Lung (tissue), 11 donors: ENCODE measurements at regions not wholly inside any gene's neighbourhood (a gene's known extent, or its start where the extent isn't known, plus 50 kb on each side); places are given as distances from the start of the nearest gene placed in this dataset.

Experiments
- ATAC-seq: fragments of 200-7000 bp; cut with Tn5 transposase; one replicate; pipeline ENCODE4 v1.9.1; 2020; ENCODE audit warnings: moderate number of reproducible peaks; ENCODE audit not compliant: insufficient read depth, low FRiP score
- DNase-seq, 3 donors: peaks; one replicate each; pipeline ENCODE4 v3.0.0-alpha.2; 2013 to 2017
- H3K27ac ChIP-seq, 2 donors: one replicate each; pipeline ENCODE4 v1.5.1; 2013; ENCODE audit warnings: mild to moderate bottlenecking in 2 of 2, moderate library complexity in 2 of 2, control low read depth in 1 of 2, inconsistent platforms in 1 of 2, low read depth in 1 of 2, low read length in 1 of 2
- H3K27me3 ChIP-seq, 3 donors: one replicate each; pipeline ENCODE4 v1.5.1; 2013; ENCODE audit warnings: low read length in 2 of 3; ENCODE audit not compliant: control insufficient read depth in 3 of 3, insufficient read depth in 3 of 3
- H3K36me3 ChIP-seq, 4 donors: one replicate each; pipeline ENCODE4 v1.5.1; 2013; ENCODE audit warnings: low read length in 4 of 4, mild to moderate bottlenecking in 1 of 4, moderate library complexity in 1 of 4; ENCODE audit not compliant: control insufficient read depth in 4 of 4, insufficient read depth in 4 of 4
- H3K4me1 ChIP-seq, 5 donors: one replicate each; pipeline ENCODE4 v1.5.1; 2013; ENCODE audit warnings: low read length in 5 of 5, mild to moderate bottlenecking in 2 of 5, moderate library complexity in 1 of 5; ENCODE audit not compliant: control insufficient read depth in 5 of 5, insufficient read depth in 5 of 5
- H3K4me3 ChIP-seq: one replicate; pipeline ENCODE4 v1.5.1; 2013; ENCODE audit warnings: mild to moderate bottlenecking, control low read depth, moderate library complexity
- H3K9ac ChIP-seq, 2 donors: one replicate each; pipeline ENCODE4 v1.5.1; 2013; ENCODE audit warnings: low read length in 2 of 2, control low read depth in 1 of 2; ENCODE audit not compliant: insufficient read depth in 1 of 2
- H3K9me3 ChIP-seq, 4 donors: one replicate each; pipeline ENCODE4 v1.5.1; 2013; ENCODE audit warnings: low read length in 3 of 4, mild to moderate bottlenecking in 1 of 4, moderate library complexity in 1 of 4; ENCODE audit not compliant: control insufficient read depth in 4 of 4, insufficient read depth in 3 of 4
- CTCF ChIP-seq: IDR thresholded peaks from 2 replicates; pipeline ENCODE4 v1.5.1; 2012; ENCODE audit warnings: mild to moderate bottlenecking; ENCODE audit errors: control extremely low read depth, extremely low read depth
- WGBS, 2 donors: extraction: QIAGEN DNeasy Blood & Tissue Kit; methylation state at CpG; one replicate each; pipeline ENCODE4 v1.1.7; 2013; 5-methylcytosine and 5-hydroxymethylcytosine counted together
- donor health status: control.
- donor health status: control.
- donor health status: Bipolar disorder and iron deficiency.
- donor health status: healthy.
- donor health status: DM: yes; HTN: yes; CAD: no.

DNA sequence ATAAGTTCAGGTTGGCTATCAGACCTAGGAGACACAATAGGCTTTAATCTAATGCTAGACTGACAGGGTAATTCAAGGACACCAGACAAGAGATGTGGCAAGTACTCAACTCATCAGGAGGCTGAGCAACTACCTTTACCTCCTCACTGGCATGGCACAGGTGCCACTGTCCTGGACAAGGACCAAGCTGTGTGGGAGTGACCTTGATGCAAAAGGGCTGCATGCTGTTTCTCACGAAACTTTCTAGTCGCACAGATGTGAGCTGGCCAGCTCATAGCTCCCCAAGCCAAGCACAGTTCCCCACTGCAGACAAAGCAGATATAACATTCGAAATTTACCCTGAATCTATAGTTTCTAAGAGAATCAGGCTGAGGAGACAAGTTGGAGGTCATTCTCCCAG lies 207.6 kb upstream of the GHITM start:
- no peak for ATAC-seq
- WGBS, 2 donors: 81% methylated on average over 3 of the region's 3 CpGs
- no peak for TF ChIP-seq CTCF

DNA sequence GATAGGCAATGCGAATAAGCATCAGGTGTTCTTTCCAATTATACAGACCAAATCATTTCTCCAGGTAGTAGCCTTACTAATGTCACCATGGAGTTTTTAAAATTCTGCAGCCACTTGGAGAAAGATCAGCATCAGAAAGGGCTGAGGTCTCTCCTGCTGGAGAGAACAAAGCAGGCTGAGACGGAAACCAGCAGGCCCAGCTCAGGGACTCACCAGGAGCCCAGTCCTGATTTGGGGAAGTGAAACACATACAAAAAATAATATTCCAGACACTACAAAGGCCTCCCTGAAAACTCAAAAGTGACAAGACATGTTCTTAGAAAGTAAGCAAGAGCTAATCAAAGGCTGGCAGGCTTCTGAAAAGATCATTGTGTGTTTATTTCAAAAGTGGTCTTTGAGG lies 207.1 kb upstream of the GHITM start:
- no peaks in the 10 kb centered on the region for H3K9me3 ChIP-seq
- no peaks in the 10 kb centered on the region for H3K36me3 ChIP-seq
- H3K27me3 ChIP-seq: no peaks in the 10 kb centered on the region
- H3K4me3 ChIP-seq: no peak overlapping the region
- 86 to 95% methylated on average over 2 of the region's 2 CpGs for WGBS, 2 donors
- no peak overlapping the region for H3K27ac ChIP-seq
- TF ChIP-seq CTCF: no peak
- peaks cover 0 to 16% (median under 1%) of the 10 kb centered on the region in 5 donors for H3K4me1 ChIP-seq
- no peak overlapping the region for H3K9ac ChIP-seq
- no peak for DNase-seq
- no peak for ATAC-seq

More for the DNA sequence above, 207.6 kb upstream of the GHITM start:
- no peak for DNase-seq
- no peaks in the 10 kb centered on the region for H3K36me3 ChIP-seq
- H3K4me3 ChIP-seq: no peak overlapping the region
- H3K27me3 ChIP-seq: no peaks in the 10 kb centered on the region
- H3K9me3 ChIP-seq: no peaks in the 10 kb centered on the region
- no peak overlapping the region for H3K9ac ChIP-seq
- no peak overlapping the region for H3K27ac ChIP-seq
- H3K4me1 ChIP-seq: peaks cover 0 to 10% (median 0%) of the 10 kb centered on the region in 5 donors

- H3K4me1 ChIP-seq: peaks cover 0 to 32% (median 6%) of the 10 kb centered on the region in 5 donors
- no peak for ATAC-seq
- no peaks in the 10 kb centered on the region for H3K36me3 ChIP-seq
- H3K27me3 ChIP-seq: no peaks in the 10 kb centered on the region
- TF ChIP-seq CTCF: no peak
- H3K9ac ChIP-seq: no peak overlapping the region
- WGBS, 2 donors: 85 to 88% methylated on average over 3 of the region's 3 CpGs
- no peak overlapping the region for H3K27ac ChIP-seq
- H3K4me3 ChIP-seq: no peak overlapping the region
- DNase-seq: no peak
- peaks cover 0 to 3% (median 0%) of the 10 kb centered on the region in 4 donors for H3K9me3 ChIP-seq
Observed at GRCh38 chr10:83934062-83934461, 205.2 kb upstream of the GHITM start.
